SU-DHL-6 (cell line): ENCODE measurements at regions not wholly inside any gene's neighbourhood (a gene's known extent, or its start where the extent isn't known, plus 50 kb on each side); places are given as distances from the start of the nearest gene placed in this dataset.

Experiments used
- H2AFZ ChIP-seq: fragments of 200-600 bp; sonication (generic); 2 replicates; pipeline ENCODE4 v1.6.1; 2014; ENCODE audit warnings: low read depth, mild to moderate bottlenecking, moderate library complexity, mixed read lengths, antibody characterized with exemption, low read length; ENCODE audit not compliant: severe bottlenecking
- H3F3A ChIP-seq: fragments of 200-600 bp; shearing (Covaris generic); 2 replicates; pipeline ENCODE4 v1.6.0; 2016; ENCODE audit warnings: antibody characterized with exemption, mild to moderate bottlenecking; ENCODE audit not compliant: insufficient read depth
- H3K27ac ChIP-seq: fragments of 200-600 bp; sonication (generic); 2 replicates; pipeline ENCODE4 v1.5.1; 2016; ENCODE audit warnings: low read depth, mild to moderate bottlenecking, low read length, moderate library complexity, mixed read lengths
- H3K27me3 ChIP-seq: fragments of 200-600 bp; sonication (generic), shearing (Covaris generic); 2 replicates; pipeline ENCODE4 v1.6.0; 2014; ENCODE audit warnings: mild to moderate bottlenecking, low read length
- H3K36me3 ChIP-seq: fragments of 200-600 bp; sonication (generic); 2 replicates; pipeline ENCODE4 v1.6.1; 2014; ENCODE audit warnings: mild to moderate bottlenecking, low read length, mixed read lengths
- H3K4me2 ChIP-seq: fragments of 300-600, 200-600 bp; shearing (Covaris generic), sonication (generic); 2 replicates; pipeline ENCODE4 v1.6.0; 2014; ENCODE audit warnings: low read length, low read depth, mild to moderate bottlenecking; ENCODE audit not compliant: poor library complexity, severe bottlenecking
- H3K4me3 ChIP-seq: fragments of 200-600 bp; sonication (generic); 2 replicates; pipeline ENCODE4 v1.5.1; 2014; ENCODE audit warnings: antibody characterized with exemption, low read length, mild to moderate bottlenecking, mixed read lengths; ENCODE audit not compliant: insufficient read depth, poor library complexity, severe bottlenecking
- H3K79me2 ChIP-seq: fragments of 200-600 bp; sonication (generic); 2 replicates; pipeline ENCODE4 v1.6.1; 2014; ENCODE audit warnings: mild to moderate bottlenecking, low read length, moderate library complexity; ENCODE audit not compliant: insufficient read depth
- H3K9ac ChIP-seq: fragments of 200-600 bp; sonication (generic); 2 replicates; pipeline ENCODE4 v1.7.0; 2014; ENCODE audit warnings: mild to moderate bottlenecking, low read length
- H3K9me2 ChIP-seq: fragments of 200-600 bp; sonication (generic); replicated peaks from 2 replicates; pipeline ENCODE4 v1.6.1; 2014; ENCODE audit warnings: low read length; ENCODE audit not compliant: insufficient read depth
- H3K9me3 ChIP-seq: fragments of 200-600 bp; sonication (generic); 2 replicates; pipeline ENCODE4 v1.6.1; 2014; ENCODE audit warnings: low read length, mixed read lengths; ENCODE audit not compliant: insufficient read depth
- H4K20me1 ChIP-seq: fragments of 200-600 bp; sonication (generic); 2 replicates; pipeline ENCODE4 v1.6.1; 2014; ENCODE audit warnings: low read depth, mild to moderate bottlenecking, antibody characterized with exemption, low read length, moderate library complexity, mixed read lengths
- EZH2phosphoT487 ChIP-seq: fragments of 200-600 bp; sonication (generic), shearing (Covaris generic); conservative IDR thresholded peaks from 2 replicates; pipeline ENCODE4 v1.6.1; 2018; ENCODE audit warnings: mild to moderate bottlenecking, antibody characterized with exemption, low read length, moderate library complexity, mixed read lengths
- TF ChIP-seq, protein P1 (sequence below): fragments of 200-600 bp; sonication (generic); IDR thresholded peaks from one replicate; pipeline ENCODE4 v1.5.1; 2017; ENCODE audit warnings: antibody characterized with exemption, mild to moderate bottlenecking, low read length, moderate library complexity; ENCODE audit not compliant: insufficient read depth, poor library complexity, severe bottlenecking

DNA sequence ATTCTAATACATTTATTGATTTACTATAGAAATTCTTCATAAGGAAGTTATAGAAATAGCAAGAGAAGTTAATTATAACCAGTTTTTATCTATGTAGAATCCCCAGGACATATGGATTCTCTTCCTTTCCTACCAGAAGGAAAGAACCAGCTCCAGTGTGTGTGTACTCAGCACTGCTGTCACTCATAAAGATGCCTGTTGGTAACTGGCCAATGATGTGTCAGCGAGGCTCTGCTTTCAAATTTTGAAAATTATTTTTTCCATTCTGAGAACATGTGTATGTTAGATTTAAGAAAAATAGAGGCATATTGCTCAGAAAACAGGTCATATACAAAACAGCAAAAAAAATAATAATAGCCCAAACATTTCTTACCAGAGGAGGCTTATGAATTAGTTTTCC is 814.8 kb upstream of the IGFBP7 start:
- no peaks in the 10 kb centered on the region for H3K9me2 ChIP-seq
- H4K20me1 ChIP-seq = no peaks in the 10 kb centered on the region
- H3K27ac ChIP-seq = no peak overlapping the region
- no peak overlapping the region for H3K4me3 ChIP-seq
- no peak overlapping the region for H3K9ac ChIP-seq
- H3K27me3 ChIP-seq = no peaks in the 10 kb centered on the region
- H2AFZ ChIP-seq = no peak overlapping the region
- no peaks in the 10 kb centered on the region for H3K9me3 ChIP-seq
- H3K79me2 ChIP-seq = no peaks in the 10 kb centered on the region
- H3K36me3 ChIP-seq = no peaks in the 10 kb centered on the region
- TF ChIP-seq, protein P1, sequence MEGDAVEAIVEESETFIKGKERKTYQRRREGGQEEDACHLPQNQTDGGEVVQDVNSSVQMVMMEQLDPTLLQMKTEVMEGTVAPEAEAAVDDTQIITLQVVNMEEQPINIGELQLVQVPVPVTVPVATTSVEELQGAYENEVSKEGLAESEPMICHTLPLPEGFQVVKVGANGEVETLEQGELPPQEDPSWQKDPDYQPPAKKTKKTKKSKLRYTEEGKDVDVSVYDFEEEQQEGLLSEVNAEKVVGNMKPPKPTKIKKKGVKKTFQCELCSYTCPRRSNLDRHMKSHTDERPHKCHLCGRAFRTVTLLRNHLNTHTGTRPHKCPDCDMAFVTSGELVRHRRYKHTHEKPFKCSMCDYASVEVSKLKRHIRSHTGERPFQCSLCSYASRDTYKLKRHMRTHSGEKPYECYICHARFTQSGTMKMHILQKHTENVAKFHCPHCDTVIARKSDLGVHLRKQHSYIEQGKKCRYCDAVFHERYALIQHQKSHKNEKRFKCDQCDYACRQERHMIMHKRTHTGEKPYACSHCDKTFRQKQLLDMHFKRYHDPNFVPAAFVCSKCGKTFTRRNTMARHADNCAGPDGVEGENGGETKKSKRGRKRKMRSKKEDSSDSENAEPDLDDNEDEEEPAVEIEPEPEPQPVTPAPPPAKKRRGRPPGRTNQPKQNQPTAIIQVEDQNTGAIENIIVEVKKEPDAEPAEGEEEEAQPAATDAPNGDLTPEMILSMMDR = no peak
- no peak for TF ChIP-seq EZH2phosphoT487
- H3K4me2 ChIP-seq = no peak overlapping the region
- no peaks in the 10 kb centered on the region for H3F3A ChIP-seq

DNA sequence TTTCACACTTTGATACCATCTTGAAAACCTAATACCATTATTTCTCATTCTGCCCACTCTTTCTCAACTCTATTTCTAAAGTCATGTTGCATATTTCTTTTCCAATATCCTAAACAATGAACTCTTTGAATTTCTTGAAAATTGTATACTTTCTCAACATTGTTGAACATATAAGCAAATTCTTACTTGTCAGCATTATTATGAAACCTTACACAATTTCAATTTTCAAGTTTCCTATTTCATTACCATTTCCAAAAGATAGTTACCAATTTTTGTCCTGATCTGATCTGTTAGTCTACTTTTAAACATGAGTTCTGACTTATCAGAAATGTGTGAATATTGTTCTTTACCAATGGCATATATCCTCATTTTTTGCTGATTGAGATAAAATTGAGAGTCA is 806.3 kb upstream of the IGFBP7 start:
- Histone ChIP-seq H3K4me3 (no peak overlapping the region), H3K27me3 (no peaks in the 10 kb centered on the region), H4K20me1 (no peaks in the 10 kb centered on the region), H3K36me3 (no peaks in the 10 kb centered on the region), H3K9me2 (no peaks in the 10 kb centered on the region), H3F3A (no peaks in the 10 kb centered on the region), H3K4me2 (no peak overlapping the region), H3K9ac (no peak overlapping the region), H3K9me3 (no peaks in the 10 kb centered on the region), H2AFZ (no peak overlapping the region), H3K79me2 (no peaks in the 10 kb centered on the region), H3K27ac (no peak overlapping the region)
- TF ChIP-seq, protein P1 = no peak
- TF ChIP-seq EZH2phosphoT487 = no peak

DNA sequence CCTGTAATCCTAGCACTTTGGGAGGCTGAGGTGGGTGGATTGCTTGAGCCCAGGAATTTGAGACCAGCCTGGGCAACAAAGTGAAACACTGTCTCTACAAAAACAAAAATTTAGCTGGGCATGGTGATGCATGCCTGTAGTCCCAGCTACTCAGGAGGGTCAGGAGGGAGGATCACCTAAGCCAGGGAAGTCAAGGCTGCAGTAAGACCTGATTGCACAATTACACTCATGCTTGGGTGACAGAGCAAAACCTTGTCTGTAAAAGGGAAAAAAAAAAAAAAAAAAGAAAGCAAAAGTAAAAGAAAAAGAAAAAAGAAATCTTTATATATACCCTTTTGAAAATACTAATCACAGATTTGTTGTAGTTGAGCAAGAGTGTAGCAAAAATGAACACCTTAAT is 801.0 kb upstream of the IGFBP7 start:
- H3K4me2 ChIP-seq = no peak overlapping the region
- no peaks in the 10 kb centered on the region for H3K79me2 ChIP-seq
- H3K9ac ChIP-seq = no peak overlapping the region
- no peak overlapping the region for H3K27ac ChIP-seq
- no peak overlapping the region for H2AFZ ChIP-seq
- H3K27me3 ChIP-seq = no peaks in the 10 kb centered on the region
- no peaks in the 10 kb centered on the region for H3F3A ChIP-seq
- no peak overlapping the region for H3K4me3 ChIP-seq
- H3K9me3 ChIP-seq = no peaks in the 10 kb centered on the region
- H4K20me1 ChIP-seq = no peaks in the 10 kb centered on the region
- no peak for TF ChIP-seq EZH2phosphoT487
- TF ChIP-seq, protein P1 = no peak
- H3K36me3 ChIP-seq = no peaks in the 10 kb centered on the region
- no peaks in the 10 kb centered on the region for H3K9me2 ChIP-seq

DNA sequence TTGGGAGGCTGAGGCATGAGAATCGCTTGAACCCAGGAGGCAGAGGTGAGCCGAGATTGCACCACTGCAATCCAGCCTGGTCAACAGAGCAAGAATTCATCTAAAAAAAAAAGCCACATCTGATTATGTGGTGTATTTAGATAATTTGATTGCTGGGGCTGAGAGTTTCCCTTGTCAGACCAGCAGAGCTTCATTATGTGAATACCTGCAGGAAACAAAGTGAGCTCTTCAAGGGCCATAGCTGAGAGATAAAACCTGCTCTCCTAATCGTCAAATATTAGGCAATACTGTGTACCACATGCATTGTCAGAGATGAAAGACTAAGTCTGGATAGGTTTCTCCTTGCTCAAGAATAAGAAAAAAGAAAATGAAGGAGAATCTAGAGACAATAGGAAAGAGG is 800.0 kb upstream of the IGFBP7 start:
- TF ChIP-seq, protein P1 = no peak
- no peak for TF ChIP-seq EZH2phosphoT487

More for the DNA sequence above, 800.0 kb upstream of the IGFBP7 start:
- Histone ChIP-seq H3K27me3 (no peaks in the 10 kb centered on the region), H3K27ac (no peak overlapping the region), H3K4me3 (no peak overlapping the region), H4K20me1 (no peaks in the 10 kb centered on the region), H3K79me2 (no peaks in the 10 kb centered on the region), H3F3A (no peaks in the 10 kb centered on the region), H3K9ac (no peak overlapping the region), H2AFZ (no peak overlapping the region), H3K9me2 (no peaks in the 10 kb centered on the region), H3K9me3 (no peaks in the 10 kb centered on the region), H3K4me2 (no peak overlapping the region), H3K36me3 (no peaks in the 10 kb centered on the region)
